GM12878 (cell line): ENCODE measurements at regions not wholly inside any gene's neighbourhood (a gene's known extent, or its start where the extent isn't known, plus 50 kb on each side); places are given as distances from the start of the nearest gene placed in this dataset.

ENCODE experiments used
- ATAC-seq: fragments of 200-7000 bp; cut with Tn5 transposase; 3 replicates; pipeline ENCODE4 v1.9.1; 2020; ENCODE audit warnings: mild to moderate bottlenecking, moderate library complexity
- BruUV-seq: library from RNA; stranded (reverse); fragments of 400-500 nt; replicated peaks from 2 replicates; lab custom pipeline; 2021; lab: Mats Ljungman, UMichigan
- CTCF ChIA-PET: fragments of 300-600 bp; sonication (Branson Sonifier 250); formaldehyde crosslinking; extraction: SDS; loops from one replicate; lab custom pipeline; 2021; ENCODE audit warnings: inconsistent platforms; lab: Yijun Ruan, JAX
- POLR2A ChIA-PET: fragments of 350-600 bp; formaldehyde crosslinking; extraction: SDS; loops from one replicate; lab custom pipeline; 2021; ENCODE audit warnings: inconsistent platforms; lab: Charles Lee
- RAD21 ChIA-PET: fragments of 300-600 bp; sonication (Branson Sonifier 250); formaldehyde crosslinking; loops from one replicate; lab custom pipeline; 2023; ENCODE audit warnings: antibody characterized with exemption; ENCODE audit not compliant: unreplicated experiment; lab: Charles Lee
- SMC1A ChIA-PET: fragments of 300-600 bp; sonication (Branson Sonifier 250); formaldehyde crosslinking; loops from one replicate; lab custom pipeline; 2023; ENCODE audit not compliant: unreplicated experiment, uncharacterized antibody; lab: Charles Lee
- DNase-seq: peaks from one replicate; pipeline ENCODE4 v3.0.0-alpha.2; 2011; ENCODE audit warnings: low read depth, low spot score
- FAIRE-seq: peaks from 3 replicates; lab custom pipeline; 2011; peaks lifted over from hg19 to GRCh38; lab: Jason Lieb, UNC
- H2AFZ ChIP-seq: 2 replicates; pipeline ENCODE4 v1.6.0; 2011; ENCODE audit warnings: low read depth, low read length, control low read depth; ENCODE audit not compliant: control insufficient read depth
- H3K27ac ChIP-seq: 2 replicates; pipeline ENCODE4 v1.5.1; 2011; ENCODE audit warnings: control low read depth; ENCODE audit not compliant: control insufficient read depth, insufficient read depth
- H3K27me3 ChIP-seq, 2 experiments: replicated peaks in 1 of 2; 2 replicates each; pipeline versions ENCODE4 v1.6.0 to v1.6.1; 2011; ENCODE audit warnings: low read length in 1 of 2; ENCODE audit not compliant: control insufficient read depth in 2 of 2, insufficient read depth in 2 of 2
- H3K36me3 ChIP-seq, 2 experiments: 2 replicates each; pipeline ENCODE4 v1.5.1; 2011; ENCODE audit warnings: low read length in 1 of 2; ENCODE audit not compliant: control insufficient read depth in 2 of 2, insufficient read depth in 2 of 2
- H3K4me1 ChIP-seq: 2 replicates; pipeline ENCODE4 v1.6.1; 2011; ENCODE audit warnings: mild to moderate bottlenecking, low read length, moderate library complexity, mixed read lengths; ENCODE audit not compliant: control insufficient read depth, insufficient read depth
- H3K4me2 ChIP-seq: 2 replicates; pipeline ENCODE4 v1.6.0; 2011; ENCODE audit warnings: control low read depth; ENCODE audit not compliant: control insufficient read depth, insufficient read depth
- H3K4me3 ChIP-seq: fragments of 200-600 bp; sonication (generic); 2 replicates; pipeline ENCODE4 v1.5.1; 2016
- H3K79me2 ChIP-seq: 2 replicates; pipeline ENCODE4 v1.6.0; 2011; ENCODE audit warnings: low read length; ENCODE audit not compliant: control insufficient read depth, insufficient read depth
- H3K9ac ChIP-seq: 2 replicates; pipeline ENCODE4 v1.8.0; 2011; ENCODE audit warnings: low read length, control low read depth, mixed read lengths; ENCODE audit not compliant: control insufficient read depth, insufficient read depth
- H3K9me3 ChIP-seq: replicated peaks from 3 replicates; pipeline ENCODE4 v1.5.1; 2011; ENCODE audit warnings: mild to moderate bottlenecking, low read length; ENCODE audit not compliant: control insufficient read depth, insufficient read depth
- H4K20me1 ChIP-seq: 2 replicates; pipeline ENCODE4 v1.6.0; 2011; ENCODE audit not compliant: control insufficient read depth, insufficient read depth
- E4F1 ChIP-seq: fragments of 450-650 bp; IDR thresholded peaks from 2 replicates; pipeline ENCODE4 v1.6.1; 2018; ENCODE audit warnings: borderline replicate concordance, mild to moderate bottlenecking; ENCODE audit not compliant: partially characterized antibody
- EGR1 ChIP-seq, 2 experiments: IDR thresholded peaks; 1 replicate in 1 of 2; 2 replicates in 1 of 2; pipeline ENCODE4 v1.6.1; 2011 to 2012; ENCODE audit warnings: low read depth in 2 of 2, low read length in 2 of 2, borderline replicate concordance in 1 of 2, mild to moderate bottlenecking in 1 of 2, moderate library complexity in 1 of 2
- ELK1 ChIP-seq: IDR thresholded peaks from 2 replicates; pipeline ENCODE4 v1.6.1; 2012; ENCODE audit warnings: low read depth, low read length, improper control_type of control experiment
- FOS ChIP-seq: IDR thresholded peaks from 3 replicates; pipeline ENCODE4 v1.6.1; 2011; ENCODE audit warnings: borderline replicate concordance; ENCODE audit not compliant: insufficient read length; ENCODE audit errors: extremely low read depth
- KLF5 ChIP-seq: fragments of 450-650 bp; IDR thresholded peaks from 2 replicates; pipeline ENCODE4 v1.6.1; 2014; ENCODE audit warnings: mild to moderate bottlenecking; ENCODE audit not compliant: partially characterized antibody
- NRF1 ChIP-seq: conservative IDR thresholded peaks from 2 replicates; pipeline ENCODE4 v1.6.1; 2011; ENCODE audit warnings: mild to moderate bottlenecking, low read depth, low read length, improper control_type of control experiment
- RBBP5 ChIP-seq: fragments of 200-600 bp; sonication (generic); conservative IDR thresholded peaks from 2 replicates; pipeline ENCODE4 v1.6.1; 2016
- SMAD5 ChIP-seq: IDR thresholded peaks from 2 replicates; pipeline ENCODE4 v1.6.1; 2016; ENCODE audit warnings: antibody characterized with exemption, low read depth
- whole genome bisulfite sequencing: methylation state at CpG from one replicate; pipeline ENCODE4 v1.1.6; 2016; ENCODE audit warnings: low lambda C conversion rate; ENCODE audit not compliant: insufficient replicate concordance, insufficient coverage; ENCODE audit errors: missing lambda C conversion rate; 5-methylcytosine and 5-hydroxymethylcytosine counted together
- in situ Hi-C: fragments of 300-500 bp; cut with MboI; formaldehyde crosslinking; loops from 9 replicates; pipeline ENCODE4 v1.14.3; 2018; ENCODE audit warnings: mixed read lengths
- intact Hi-C: fragments of 100-400 bp; cut with micrococcal nuclease; formaldehyde crosslinking; loops from one replicate; pipeline ENCODE4 v1.14.2; 2022; ENCODE audit not compliant: unreplicated experiment
- TF ChIP-seq, protein P1 (sequence below): fragments of 450-650 bp; IDR thresholded peaks from 2 replicates; pipeline ENCODE4 v1.6.1; 2016; ENCODE audit warnings: mild to moderate bottlenecking
- TF ChIP-seq, protein P2 (sequence below): fragments of 450-650 bp; formaldehyde crosslinking; IDR thresholded peaks from 2 replicates; pipeline ENCODE4 v1.4.0; 2020; ENCODE audit warnings: mild to moderate bottlenecking, moderate library complexity
- TF ChIP-seq, protein P3 (sequence below): fragments of 450-650 bp; IDR thresholded peaks from 2 replicates; pipeline ENCODE4 v1.6.1; 2017; ENCODE audit warnings: low read depth, mild to moderate bottlenecking, moderate library complexity

DNA sequence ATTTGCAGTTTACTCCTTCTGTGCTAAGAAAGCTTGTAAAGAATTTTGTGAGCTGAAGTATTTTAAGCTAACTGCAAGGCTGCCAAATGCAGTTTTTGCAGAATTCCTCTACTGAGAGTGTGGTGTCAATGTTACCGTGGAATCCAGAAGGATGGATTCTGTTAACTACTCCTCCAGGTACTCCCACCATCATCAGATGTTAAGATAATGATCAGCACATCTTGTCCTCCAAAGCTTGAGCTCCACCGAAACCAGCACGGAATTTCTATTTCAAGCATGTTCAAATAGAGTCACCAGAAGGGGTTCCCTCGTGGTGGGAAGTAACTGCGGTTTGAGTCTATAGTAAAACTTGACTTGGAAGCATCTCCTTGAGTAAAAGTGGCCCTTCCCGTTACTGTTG, 64.3 kb upstream of the CDKN3 start:
- Histone ChIP-seq H4K20me1 (no peaks in the 10 kb centered on the region), H3K4me1 (no peaks in the 10 kb centered on the region), H3K79me2 (no peaks in the 10 kb centered on the region), H3K9me3 (no peaks in the 10 kb centered on the region), H3K4me2 (no peak overlapping the region), H3K27ac (no peak overlapping the region), H2AFZ (no peak overlapping the region), H3K27me3 (no peaks in the 10 kb centered on the region; a peak in 1 of 4 replicates), H3K36me3 (no peaks in the 10 kb centered on the region), H3K4me3 (no peak overlapping the region), H3K9ac (no peak overlapping the region)
- no peak for DNase-seq
- ChIA-PET POLR2A (no interaction called here), SMC1A (interaction anchor here (0.5 kb wide), 1 partner anchor 1302 kb away, joined by 3 read pairs; no protein-coding TSS in a partner anchor), CTCF (interaction anchor here (1.0 to 2.7 kb wide), 3 partner anchors 9 to 158 kb away, joined by 3 to 15 read pairs (median 4); no protein-coding TSS in a partner anchor), RAD21 (no interaction called here)
- no TSS peak for BruUV-seq
- no peak for ATAC-seq
- intact Hi-C loops (loop anchor here (10.0 kb wide), 1 partner anchor 398 kb away; no protein-coding TSS in a partner anchor), in situ Hi-C loops (loop anchor here (25.0 kb wide), 1 partner anchor 795 kb away; no protein-coding TSS in a partner anchor)
- WGBS, result 37% methylated on average over 6 of the region's 6 CpGs
- no peak for FAIRE-seq
- TF ChIP-seq RBBP5 (no peak), NRF1 (no peak), FOS (no peak), E4F1 (no peak), SMAD5 (no peak), EGR1 (IDR thresholded peaks at IDR 0.05; ENCODE audit: borderline replicate concordance in 1 of 2, low read depth in 2 of 2, low read length in 2 of 2) (no peak), KLF5 (no peak), ELK1 (no peak)
- TF ChIP-seq, protein P1, sequence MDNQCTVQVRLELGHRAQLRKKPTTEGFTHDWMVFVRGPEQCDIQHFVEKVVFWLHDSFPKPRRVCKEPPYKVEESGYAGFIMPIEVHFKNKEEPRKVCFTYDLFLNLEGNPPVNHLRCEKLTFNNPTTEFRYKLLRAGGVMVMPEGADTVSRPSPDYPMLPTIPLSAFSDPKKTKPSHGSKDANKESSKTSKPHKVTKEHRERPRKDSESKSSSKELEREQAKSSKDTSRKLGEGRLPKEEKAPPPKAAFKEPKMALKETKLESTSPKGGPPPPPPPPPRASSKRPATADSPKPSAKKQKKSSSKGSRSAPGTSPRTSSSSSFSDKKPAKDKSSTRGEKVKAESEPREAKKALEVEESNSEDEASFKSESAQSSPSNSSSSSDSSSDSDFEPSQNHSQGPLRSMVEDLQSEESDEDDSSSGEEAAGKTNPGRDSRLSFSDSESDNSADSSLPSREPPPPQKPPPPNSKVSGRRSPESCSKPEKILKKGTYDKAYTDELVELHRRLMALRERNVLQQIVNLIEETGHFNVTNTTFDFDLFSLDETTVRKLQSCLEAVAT, result no peak
- TF ChIP-seq, protein P2, sequence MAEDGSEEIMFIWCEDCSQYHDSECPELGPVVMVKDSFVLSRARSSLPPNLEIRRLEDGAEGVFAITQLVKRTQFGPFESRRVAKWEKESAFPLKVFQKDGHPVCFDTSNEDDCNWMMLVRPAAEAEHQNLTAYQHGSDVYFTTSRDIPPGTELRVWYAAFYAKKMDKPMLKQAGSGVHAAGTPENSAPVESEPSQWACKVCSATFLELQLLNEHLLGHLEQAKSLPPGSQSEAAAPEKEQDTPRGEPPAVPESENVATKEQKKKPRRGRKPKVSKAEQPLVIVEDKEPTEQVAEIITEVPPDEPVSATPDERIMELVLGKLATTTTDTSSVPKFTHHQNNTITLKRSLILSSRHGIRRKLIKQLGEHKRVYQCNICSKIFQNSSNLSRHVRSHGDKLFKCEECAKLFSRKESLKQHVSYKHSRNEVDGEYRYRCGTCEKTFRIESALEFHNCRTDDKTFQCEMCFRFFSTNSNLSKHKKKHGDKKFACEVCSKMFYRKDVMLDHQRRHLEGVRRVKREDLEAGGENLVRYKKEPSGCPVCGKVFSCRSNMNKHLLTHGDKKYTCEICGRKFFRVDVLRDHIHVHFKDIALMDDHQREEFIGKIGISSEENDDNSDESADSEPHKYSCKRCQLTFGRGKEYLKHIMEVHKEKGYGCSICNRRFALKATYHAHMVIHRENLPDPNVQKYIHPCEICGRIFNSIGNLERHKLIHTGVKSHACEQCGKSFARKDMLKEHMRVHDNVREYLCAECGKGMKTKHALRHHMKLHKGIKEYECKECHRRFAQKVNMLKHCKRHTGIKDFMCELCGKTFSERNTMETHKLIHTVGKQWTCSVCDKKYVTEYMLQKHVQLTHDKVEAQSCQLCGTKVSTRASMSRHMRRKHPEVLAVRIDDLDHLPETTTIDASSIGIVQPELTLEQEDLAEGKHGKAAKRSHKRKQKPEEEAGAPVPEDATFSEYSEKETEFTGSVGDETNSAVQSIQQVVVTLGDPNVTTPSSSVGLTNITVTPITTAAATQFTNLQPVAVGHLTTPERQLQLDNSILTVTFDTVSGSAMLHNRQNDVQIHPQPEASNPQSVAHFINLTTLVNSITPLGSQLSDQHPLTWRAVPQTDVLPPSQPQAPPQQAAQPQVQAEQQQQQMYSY (CRISPR knock-in tag), result no peak
- TF ChIP-seq, protein P3, sequence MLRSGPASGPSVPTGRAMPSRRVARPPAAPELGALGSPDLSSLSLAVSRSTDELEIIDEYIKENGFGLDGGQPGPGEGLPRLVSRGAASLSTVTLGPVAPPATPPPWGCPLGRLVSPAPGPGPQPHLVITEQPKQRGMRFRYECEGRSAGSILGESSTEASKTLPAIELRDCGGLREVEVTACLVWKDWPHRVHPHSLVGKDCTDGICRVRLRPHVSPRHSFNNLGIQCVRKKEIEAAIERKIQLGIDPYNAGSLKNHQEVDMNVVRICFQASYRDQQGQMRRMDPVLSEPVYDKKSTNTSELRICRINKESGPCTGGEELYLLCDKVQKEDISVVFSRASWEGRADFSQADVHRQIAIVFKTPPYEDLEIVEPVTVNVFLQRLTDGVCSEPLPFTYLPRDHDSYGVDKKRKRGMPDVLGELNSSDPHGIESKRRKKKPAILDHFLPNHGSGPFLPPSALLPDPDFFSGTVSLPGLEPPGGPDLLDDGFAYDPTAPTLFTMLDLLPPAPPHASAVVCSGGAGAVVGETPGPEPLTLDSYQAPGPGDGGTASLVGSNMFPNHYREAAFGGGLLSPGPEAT, result no peak
